Fibroblast of peridontal ligament (primary cell): ENCODE measurements at regions not wholly inside any gene's neighbourhood (a gene's known extent, or its start where the extent isn't known, plus 50 kb on each side); places are given as distances from the start of the nearest gene placed in this dataset.
"Not testable (repeated sequence)": the region's sequence is repeated elsewhere in the genome, so short reads cannot be mapped to it uniquely, and the experiment has no call there.

Source experiments
- DNase-seq: peaks from one replicate; pipeline ENCODE4 v3.0.0-alpha.2; 2010; ENCODE audit errors: extremely low read depth

GRCh38 chr4:63302078-63302477 is 1107.2 kb downstream of the TECRL start:
- no peak for DNase-seq

- no peak for DNase-seq
Measured at GRCh38 chr4:63296773-63297172, 1112.5 kb downstream of the TECRL start.

GRCh38 chr4:63275491-63275890 is 1133.8 kb downstream of the TECRL start:
- no peak for DNase-seq

GRCh38 chr4:63269156-63269555 is 1140.1 kb downstream of the TECRL start:
- no peak for DNase-seq

- DNase-seq = no peak
Measured at GRCh38 chr4:63233671-63234070, 1175.6 kb downstream of the TECRL start.

GRCh38 chr4:63232058-63232457 is 1177.2 kb downstream of the TECRL start:
- no peak for DNase-seq

- DNase-seq = no peak
Measured at GRCh38 chr4:63226229-63226628, 1183.0 kb downstream of the TECRL start.

- no peak for DNase-seq
Measured at GRCh38 chr4:63222466-63222865, 1186.8 kb downstream of the TECRL start.

GRCh38 chr4:63221477-63221876 is 1187.8 kb downstream of the TECRL start:
- DNase-seq = no peak

GRCh38 chr4:63218856-63219255 is 1190.4 kb downstream of the TECRL start:
- no peak for DNase-seq

GRCh38 chr4:63214076-63214475 is 1195.2 kb downstream of the TECRL start:
- no peak for DNase-seq

- no peak for DNase-seq
Measured at GRCh38 chr4:63211776-63212479, 1197.3 kb downstream of the TECRL start.

- DNase-seq = no peak
Measured at GRCh38 chr4:63211375-63211774, 1197.9 kb downstream of the TECRL start.

GRCh38 chr4:63193029-63193428 is 1216.2 kb downstream of the TECRL start:
- DNase-seq = not testable (repeated sequence)

GRCh38 chr4:63171341-63171740 is 1237.9 kb downstream of the TECRL start:
- no peak for DNase-seq

- no peak for DNase-seq
Measured at GRCh38 chr4:63170923-63171322, 1238.3 kb downstream of the TECRL start.

GRCh38 chr4:63169836-63170235 is 1239.4 kb downstream of the TECRL start:
- DNase-seq = no peak

- no peak for DNase-seq
Measured at GRCh38 chr4:63155561-63155960, 1253.7 kb downstream of the TECRL start.

GRCh38 chr4:63123441-63123840 is 1285.8 kb downstream of the TECRL start:
- DNase-seq = no peak

GRCh38 chr4:63122955-63123354 is 1286.3 kb downstream of the TECRL start:
- no peak for DNase-seq

- no peak for DNase-seq
Measured at GRCh38 chr4:63106600-63106999, 1302.7 kb downstream of the TECRL start.

- DNase-seq = no peak
Measured at GRCh38 chr4:63105839-63106238, 1303.4 kb downstream of the TECRL start.

- no peak for DNase-seq
Measured at GRCh38 chr4:63090641-63091040, 1318.6 kb downstream of the TECRL start.

GRCh38 chr4:63085091-63085490 is 1324.2 kb downstream of the TECRL start:
- DNase-seq = no peak
